ENCODE measurements at regions not wholly inside any gene's neighbourhood (a gene's known extent, or its start where the extent isn't known, plus 50 kb on each side); places are given as distances from the start of the nearest gene placed in this dataset.

GRCh38 chr1:239507826-239508225 lies 121.5 kb downstream of the CHRM3 start:
- TF ChIP-seq EZH2 (IDR thresholded peaks at IDR 0.05; ENCODE audit: insufficient read depth, poor library complexity, severe bottlenecking) (no peak), EZH2phosphoT487 (IDR thresholded peaks at IDR 0.05; ENCODE audit: insufficient read depth, low read depth) (no peak)

Data from GM23248 (cell line).